Gastroesophageal sphincter (tissue), 4 donors: ENCODE measurements at regions not wholly inside any gene's neighbourhood (a gene's known extent, or its start where the extent isn't known, plus 50 kb on each side); places are given as distances from the start of the nearest gene placed in this dataset.

Experiments
- ATAC-seq: fragments of 150-250 bp; one replicate; pipeline ENCODE4 v1.9.1; 2016; ENCODE audit warnings: mild to moderate bottlenecking, moderate library complexity
- H3K27ac ChIP-seq, 4 donors: fragments of 200-600 bp; sonication (generic) in 3 of 4; 1 replicate in 3 of 4; 2 replicates in 1 of 4; pipeline ENCODE4 v1.5.1; 2016 to 2019
- H3K27me3 ChIP-seq: fragments of 200-600 bp; sonication (generic); one replicate; pipeline ENCODE4 v1.5.1; 2019
- H3K36me3 ChIP-seq, 2 donors: fragments of 200-600 bp; sonication (generic); one replicate each; pipeline ENCODE4 v1.5.1; 2019; ENCODE audit warnings: control low read depth in 1 of 2
- H3K4me1 ChIP-seq, 3 donors: fragments of 200-600 bp; sonication (generic); 1 replicate in 2 of 3; 2 replicates in 1 of 3; pipeline ENCODE4 v1.5.1; 2016 to 2019; ENCODE audit warnings: control low read depth in 2 of 3
- H3K4me3 ChIP-seq, 2 donors: fragments of 200-600 bp; sonication (generic); one replicate each; pipeline ENCODE4 v1.5.1; 2019; ENCODE audit warnings: mild to moderate bottlenecking in 1 of 2, moderate library complexity in 1 of 2
- H3K9me3 ChIP-seq, 3 donors: fragments of 200-600 bp; sonication (generic); one replicate each; pipeline ENCODE4 v1.5.1; 2017 to 2019; ENCODE audit warnings: control low read depth in 2 of 3
- CTCF ChIP-seq, 4 experiments: fragments of 200-600 bp in 2 of 4; fragments of 450-650 bp in 2 of 4; sonication (generic) in 1 of 4; IDR thresholded peaks; one replicate each; pipeline ENCODE4 v1.5.1; 2017 to 2019; ENCODE audit warnings: antibody characterized with exemption in 4 of 4, mild to moderate bottlenecking in 2 of 4, moderate library complexity in 2 of 4
- EP300 ChIP-seq: sonication (generic); formaldehyde crosslinking; IDR thresholded peaks from one replicate; pipeline ENCODE4 v1.6.1; 2017; ENCODE audit warnings: antibody characterized with exemption, mild to moderate bottlenecking
- POLR2A ChIP-seq, 2 donors: fragments of 450-650 bp; IDR thresholded peaks; one replicate each; pipeline ENCODE4 v1.6.1; 2017; ENCODE audit warnings: antibody characterized with exemption in 2 of 2, mild to moderate bottlenecking in 2 of 2, moderate library complexity in 1 of 2
- POLR2AphosphoS5 ChIP-seq: sonication (generic); formaldehyde crosslinking; IDR thresholded peaks from one replicate; pipeline ENCODE4 v1.6.1; 2017; ENCODE audit warnings: antibody characterized with exemption
- WGBS, 2 donors: methylation state at CpG; one replicate each; pipeline ENCODE4 v1.1.5; 2018; ENCODE audit warnings: low coverage in 1 of 2; 5-methylcytosine and 5-hydroxymethylcytosine counted together

GRCh38 chr18:38931754-38932050 lies 1366.1 kb upstream of the CELF4 start:
- H3K4me1 ChIP-seq = no peaks in the 10 kb centered on the region
- TF ChIP-seq CTCF (IDR thresholded peaks at IDR 0.05) = no peak
- TF ChIP-seq EP300 = no peak
- no peak for TF ChIP-seq POLR2AphosphoS5
- TF ChIP-seq POLR2A (IDR thresholded peaks at IDR 0.05) = no peak
- WGBS, 2 donors = 89 to 100% methylated on average over 3 of the region's 3 CpGs

GRCh38 chr18:38930881-38931753 lies 1365.5 kb upstream of the CELF4 start:
- TF ChIP-seq EP300 (no peak), POLR2A (IDR thresholded peaks at IDR 0.05) (no peak), POLR2AphosphoS5 (no peak), CTCF (IDR thresholded peaks at IDR 0.05) (no peak)
- no peaks in the 10 kb centered on the region for H3K36me3 ChIP-seq
- WGBS, 2 donors = 23 to 33% methylated on average over 2 to 3 of the region's 3 CpGs
- H3K27ac ChIP-seq = no peak overlapping the region
- H3K4me1 ChIP-seq = no peaks in the 10 kb centered on the region
- ATAC-seq = no peak
- H3K9me3 ChIP-seq = no peaks in the 10 kb centered on the region
- no peak overlapping the region for H3K4me3 ChIP-seq
- H3K27me3 ChIP-seq = no peaks in the 10 kb centered on the region

More at GRCh38 chr18:38931754-38932050, 1366.1 kb upstream of the CELF4 start:
- Histone ChIP-seq H3K4me3 (no peak overlapping the region), H3K27ac (no peak overlapping the region), H3K36me3 (no peaks in the 10 kb centered on the region), H3K9me3 (no peaks in the 10 kb centered on the region), H3K27me3 (no peaks in the 10 kb centered on the region)
- no peak for ATAC-seq

- Histone ChIP-seq H3K9me3 (no peaks in the 10 kb centered on the region), H3K4me1 (no peaks in the 10 kb centered on the region), H3K36me3 (no peaks in the 10 kb centered on the region), H3K27ac (no peak overlapping the region), H3K27me3 (no peaks in the 10 kb centered on the region), H3K4me3 (no peak overlapping the region)
- TF ChIP-seq CTCF (IDR thresholded peaks at IDR 0.05) (no peak), EP300 (no peak), POLR2A (IDR thresholded peaks at IDR 0.05) (no peak), POLR2AphosphoS5 (no peak)
- WGBS, 2 donors = 79% methylated on average over 3 of the region's 3 CpGs; no CpG with 5 or more reads in 1 of the 2 donors
- no peak for ATAC-seq
These were observed 1357.9 kb upstream of the CELF4 start for GRCh38 chr18:38923540-38923939.

GRCh38 chr18:38923126-38923525 lies 1357.5 kb upstream of the CELF4 start:
- TF ChIP-seq POLR2AphosphoS5 (no peak), CTCF (IDR thresholded peaks at IDR 0.05) (no peak), POLR2A (IDR thresholded peaks at IDR 0.05) (no peak), EP300 (no peak)
- Histone ChIP-seq H3K9me3 (no peaks in the 10 kb centered on the region), H3K27ac (no peak overlapping the region), H3K4me3 (no peak overlapping the region), H3K4me1 (no peaks in the 10 kb centered on the region), H3K27me3 (no peaks in the 10 kb centered on the region), H3K36me3 (no peaks in the 10 kb centered on the region)
- no peak for ATAC-seq
- WGBS, 2 donors = 75 to 78% methylated on average over 1 of the region's 1 CpG

GRCh38 chr18:38909972-38910371 lies 1344.4 kb upstream of the CELF4 start:
- WGBS, 2 donors = 88 to 93% methylated on average over 2 of the region's 2 CpGs
- no peaks in the 10 kb centered on the region for H3K36me3 ChIP-seq
- H3K9me3 ChIP-seq = no peaks in the 10 kb centered on the region
- no peaks in the 10 kb centered on the region for H3K27me3 ChIP-seq
- no peak for ATAC-seq
- no peak for TF ChIP-seq EP300
- no peak for TF ChIP-seq POLR2AphosphoS5
- no peak for TF ChIP-seq CTCF (IDR thresholded peaks at IDR 0.05)
- TF ChIP-seq POLR2A (IDR thresholded peaks at IDR 0.05) = no peak
- no peak overlapping the region for H3K4me3 ChIP-seq
- H3K27ac ChIP-seq = no peak overlapping the region
- H3K4me1 ChIP-seq = no peaks in the 10 kb centered on the region
